ENCODE measurements at regions not wholly inside any gene's neighbourhood (a gene's known extent, or its start where the extent isn't known, plus 50 kb on each side); places are given as distances from the start of the nearest gene placed in this dataset.

DNA sequence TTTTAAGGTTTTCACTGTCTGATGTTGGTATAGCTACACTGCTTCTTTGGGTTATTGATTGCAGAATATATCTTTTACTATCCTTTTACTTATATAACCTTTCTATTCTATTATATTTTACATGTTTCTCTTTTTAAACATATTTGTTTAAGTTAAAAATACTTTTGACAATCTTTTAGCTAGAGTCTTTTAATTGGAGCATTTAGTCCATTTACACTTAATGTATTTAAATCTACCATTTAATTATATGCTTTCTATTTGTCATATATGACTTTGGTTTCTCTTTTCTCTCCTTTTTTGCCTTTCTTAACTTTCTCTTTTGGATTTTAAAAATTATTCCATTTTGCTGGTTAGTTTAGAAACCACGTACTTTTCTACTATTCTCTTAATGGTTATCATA lies 53.7 kb upstream of the PRR23C start:
- TF ChIP-seq, protein P1, sequence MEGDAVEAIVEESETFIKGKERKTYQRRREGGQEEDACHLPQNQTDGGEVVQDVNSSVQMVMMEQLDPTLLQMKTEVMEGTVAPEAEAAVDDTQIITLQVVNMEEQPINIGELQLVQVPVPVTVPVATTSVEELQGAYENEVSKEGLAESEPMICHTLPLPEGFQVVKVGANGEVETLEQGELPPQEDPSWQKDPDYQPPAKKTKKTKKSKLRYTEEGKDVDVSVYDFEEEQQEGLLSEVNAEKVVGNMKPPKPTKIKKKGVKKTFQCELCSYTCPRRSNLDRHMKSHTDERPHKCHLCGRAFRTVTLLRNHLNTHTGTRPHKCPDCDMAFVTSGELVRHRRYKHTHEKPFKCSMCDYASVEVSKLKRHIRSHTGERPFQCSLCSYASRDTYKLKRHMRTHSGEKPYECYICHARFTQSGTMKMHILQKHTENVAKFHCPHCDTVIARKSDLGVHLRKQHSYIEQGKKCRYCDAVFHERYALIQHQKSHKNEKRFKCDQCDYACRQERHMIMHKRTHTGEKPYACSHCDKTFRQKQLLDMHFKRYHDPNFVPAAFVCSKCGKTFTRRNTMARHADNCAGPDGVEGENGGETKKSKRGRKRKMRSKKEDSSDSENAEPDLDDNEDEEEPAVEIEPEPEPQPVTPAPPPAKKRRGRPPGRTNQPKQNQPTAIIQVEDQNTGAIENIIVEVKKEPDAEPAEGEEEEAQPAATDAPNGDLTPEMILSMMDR (IDR thresholded peaks at IDR 0.05): no peak
- TF ChIP-seq POLR2A (IDR thresholded peaks at IDR 0.05): no peak
